Mammary epithelial cell (primary cell): ENCODE measurements at regions not wholly inside any gene's neighbourhood (a gene's known extent, or its start where the extent isn't known, plus 50 kb on each side); places are given as distances from the start of the nearest gene placed in this dataset.

Source experiments
- EZH2 ChIP-seq: IDR thresholded peaks from 2 replicates; pipeline ENCODE4 v1.6.1; 2012; ENCODE audit warnings: low read length, inconsistent platforms, borderline replicate concordance
- TF ChIP-seq, protein P1 (sequence below), 2 donors: IDR thresholded peaks in 1 of 2; conservative IDR thresholded peaks in 1 of 2; 2 replicates each; pipeline ENCODE4 v1.5.1; 2011 to 2012; ENCODE audit warnings: inconsistent platforms in 2 of 2, low read length in 2 of 2, mild to moderate bottlenecking in 2 of 2, control low read depth in 1 of 2, low read depth in 1 of 2; ENCODE audit not compliant: insufficient read depth in 1 of 2; ENCODE audit errors: extremely low read depth in 1 of 2

DNA sequence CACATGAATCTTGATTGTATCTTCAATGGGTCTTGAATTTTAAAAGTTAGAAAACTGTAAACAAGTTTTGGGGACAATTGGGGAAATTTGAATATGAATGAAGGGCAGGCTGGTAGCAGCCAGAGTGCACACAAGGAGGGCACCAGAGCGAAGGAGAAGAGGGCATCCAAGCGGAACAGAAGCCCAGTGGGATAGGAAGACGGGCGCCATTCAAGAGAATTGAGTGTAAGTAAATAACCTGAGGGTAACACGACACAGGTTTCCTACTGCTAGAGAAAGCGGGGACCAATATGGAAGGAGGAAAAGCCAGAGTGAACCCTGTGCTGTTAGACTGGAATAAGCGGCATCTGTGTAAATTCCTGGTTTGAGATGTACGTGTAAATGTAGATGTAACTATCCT lies 115.1 kb upstream of the CCL2 start:
- TF ChIP-seq, protein P1, sequence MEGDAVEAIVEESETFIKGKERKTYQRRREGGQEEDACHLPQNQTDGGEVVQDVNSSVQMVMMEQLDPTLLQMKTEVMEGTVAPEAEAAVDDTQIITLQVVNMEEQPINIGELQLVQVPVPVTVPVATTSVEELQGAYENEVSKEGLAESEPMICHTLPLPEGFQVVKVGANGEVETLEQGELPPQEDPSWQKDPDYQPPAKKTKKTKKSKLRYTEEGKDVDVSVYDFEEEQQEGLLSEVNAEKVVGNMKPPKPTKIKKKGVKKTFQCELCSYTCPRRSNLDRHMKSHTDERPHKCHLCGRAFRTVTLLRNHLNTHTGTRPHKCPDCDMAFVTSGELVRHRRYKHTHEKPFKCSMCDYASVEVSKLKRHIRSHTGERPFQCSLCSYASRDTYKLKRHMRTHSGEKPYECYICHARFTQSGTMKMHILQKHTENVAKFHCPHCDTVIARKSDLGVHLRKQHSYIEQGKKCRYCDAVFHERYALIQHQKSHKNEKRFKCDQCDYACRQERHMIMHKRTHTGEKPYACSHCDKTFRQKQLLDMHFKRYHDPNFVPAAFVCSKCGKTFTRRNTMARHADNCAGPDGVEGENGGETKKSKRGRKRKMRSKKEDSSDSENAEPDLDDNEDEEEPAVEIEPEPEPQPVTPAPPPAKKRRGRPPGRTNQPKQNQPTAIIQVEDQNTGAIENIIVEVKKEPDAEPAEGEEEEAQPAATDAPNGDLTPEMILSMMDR (conservative IDR thresholded peaks at IDR 0.05 in 1 of 2, IDR thresholded peaks at IDR 0.05 in 1 of 2; ENCODE audit: extremely low read depth in 1 of 2, insufficient read depth in 1 of 2, low read depth in 1 of 2, low read length in 2 of 2): no peak
- TF ChIP-seq EZH2: no peak
